Muscle layer of duodenum (tissue), 2 donors: ENCODE measurements at regions not wholly inside any gene's neighbourhood (a gene's known extent, or its start where the extent isn't known, plus 50 kb on each side); places are given as distances from the start of the nearest gene placed in this dataset.
A peak's percentile ranks its signal among the peaks of the same experiment; 100 is the strongest.

Source experiments
- H3K27ac ChIP-seq: one replicate; pipeline ENCODE4 v1.7.0; 2013; ENCODE audit warnings: mild to moderate bottlenecking, low read length
- H3K27me3 ChIP-seq: one replicate; pipeline ENCODE4 v1.7.0; 2013; ENCODE audit warnings: low read depth, mild to moderate bottlenecking, control low read depth, low read length
- H3K36me3 ChIP-seq, 2 donors: one replicate each; pipeline ENCODE4 v1.7.0; 2013; ENCODE audit warnings: low read length in 2 of 2, control low read depth in 1 of 2, mild to moderate bottlenecking in 1 of 2; ENCODE audit not compliant: insufficient read depth in 2 of 2, control insufficient read depth in 1 of 2
- H3K4me1 ChIP-seq, 2 donors: one replicate each; pipeline ENCODE4 v1.7.0; 2013; ENCODE audit warnings: low read length in 2 of 2, mild to moderate bottlenecking in 2 of 2, control low read depth in 1 of 2, moderate library complexity in 1 of 2; ENCODE audit not compliant: insufficient read depth in 2 of 2, control insufficient read depth in 1 of 2
- H3K4me3 ChIP-seq, 2 donors: one replicate each; pipeline ENCODE4 v1.7.0; 2013; ENCODE audit warnings: low read length in 2 of 2, low read depth in 1 of 2, mild to moderate bottlenecking in 1 of 2
- H3K9me3 ChIP-seq, 2 donors: one replicate each; pipeline ENCODE4 v1.7.0; 2013; ENCODE audit warnings: low read length in 2 of 2, control low read depth in 1 of 2, mild to moderate bottlenecking in 1 of 2; ENCODE audit not compliant: control insufficient read depth in 1 of 2
- donor health status: healthy.

- H3K36me3 ChIP-seq: no peaks in the 10 kb centered on the region
- no peak overlapping the region for H3K27ac ChIP-seq
- no peaks in the 10 kb centered on the region for H3K27me3 ChIP-seq
- no peaks in the 10 kb centered on the region for H3K4me1 ChIP-seq
- H3K9me3 ChIP-seq: no peaks in the 10 kb centered on the region
- H3K4me3 ChIP-seq: no peak overlapping the region
These were observed 238.4 kb downstream of the MEIS1 start for GRCh38 chr2:66673286-66673685.

- Histone ChIP-seq H3K36me3 (no peaks in the 10 kb centered on the region), H3K4me1 (no peaks in the 10 kb centered on the region), H3K27ac (no peak overlapping the region), H3K9me3 (no peaks in the 10 kb centered on the region), H3K27me3 (no peaks in the 10 kb centered on the region), H3K4me3 (no peak overlapping the region)
These were observed 239.2 kb downstream of the MEIS1 start for GRCh38 chr2:66674087-66674486.

- Histone ChIP-seq H3K9me3 (no peaks in the 10 kb centered on the region), H3K4me3 (no peak overlapping the region), H3K27me3 (no peaks in the 10 kb centered on the region), H3K4me1 (no peaks in the 10 kb centered on the region), H3K36me3 (no peaks in the 10 kb centered on the region), H3K27ac (no peak overlapping the region)
These were observed 240.7 kb downstream of the MEIS1 start for GRCh38 chr2:66675591-66675990.

GRCh38 chr2:66679442-66679841 lies 244.5 kb downstream of the MEIS1 start:
- Histone ChIP-seq H3K27ac (no peak overlapping the region), H3K9me3 (no peaks in the 10 kb centered on the region), H3K4me3 (no peak overlapping the region), H3K4me1 (no peaks in the 10 kb centered on the region), H3K27me3 (no peaks in the 10 kb centered on the region), H3K36me3 (no peaks in the 10 kb centered on the region)

GRCh38 chr2:66682476-66682875 lies 247.6 kb downstream of the MEIS1 start:
- no peak overlapping the region for H3K27ac ChIP-seq
- no peak overlapping the region for H3K4me3 ChIP-seq
- no peaks in the 10 kb centered on the region for H3K9me3 ChIP-seq
- H3K4me1 ChIP-seq: no peaks in the 10 kb centered on the region
- H3K36me3 ChIP-seq: no peaks in the 10 kb centered on the region
- no peaks in the 10 kb centered on the region for H3K27me3 ChIP-seq

- no peak overlapping the region for H3K4me3 ChIP-seq
- no peaks in the 10 kb centered on the region for H3K36me3 ChIP-seq
- H3K27me3 ChIP-seq: no peaks in the 10 kb centered on the region
- H3K4me1 ChIP-seq: no peaks in the 10 kb centered on the region
- no peak overlapping the region for H3K27ac ChIP-seq
- H3K9me3 ChIP-seq: no peaks in the 10 kb centered on the region
These were observed 248.1 kb downstream of the MEIS1 start for GRCh38 chr2:66683064-66683463.

GRCh38 chr2:66683599-66683998 lies 248.7 kb downstream of the MEIS1 start:
- Histone ChIP-seq H3K4me1 (no peaks in the 10 kb centered on the region), H3K4me3 (no peak overlapping the region), H3K36me3 (no peaks in the 10 kb centered on the region), H3K27me3 (no peaks in the 10 kb centered on the region), H3K9me3 (no peaks in the 10 kb centered on the region), H3K27ac (no peak overlapping the region)

GRCh38 chr2:66684289-66684688 lies 249.4 kb downstream of the MEIS1 start:
- Histone ChIP-seq H3K4me1 (no peaks in the 10 kb centered on the region), H3K27ac (no peak overlapping the region)

GRCh38 chr2:66686755-66687154 lies 251.8 kb downstream of the MEIS1 start:
- no peak overlapping the region for H3K4me3 ChIP-seq
- H3K27me3 ChIP-seq: no peaks in the 10 kb centered on the region
- no peak overlapping the region for H3K27ac ChIP-seq
- H3K9me3 ChIP-seq: no peaks in the 10 kb centered on the region
- no peaks in the 10 kb centered on the region for H3K4me1 ChIP-seq
- H3K36me3 ChIP-seq: no peaks in the 10 kb centered on the region

More at GRCh38 chr2:66684289-66684688, 249.4 kb downstream of the MEIS1 start:
- H3K9me3 ChIP-seq: no peaks in the 10 kb centered on the region
- H3K36me3 ChIP-seq: no peaks in the 10 kb centered on the region
- no peaks in the 10 kb centered on the region for H3K27me3 ChIP-seq
- no peak overlapping the region for H3K4me3 ChIP-seq

GRCh38 chr2:66688951-66689350 lies 254.0 kb downstream of the MEIS1 start:
- Histone ChIP-seq H3K4me1 (no peaks in the 10 kb centered on the region), H3K36me3 (no peaks in the 10 kb centered on the region), H3K27ac (peak overlapping the region; percentile 62), H3K4me3 (peak overlapping the region in 1 of 2 donors; percentile 6), H3K9me3 (no peaks in the 10 kb centered on the region), H3K27me3 (no peaks in the 10 kb centered on the region)

GRCh38 chr2:66689456-66690051 lies 254.6 kb downstream of the MEIS1 start:
- Histone ChIP-seq H3K36me3 (no peaks in the 10 kb centered on the region), H3K9me3 (no peaks in the 10 kb centered on the region), H3K27me3 (no peaks in the 10 kb centered on the region), H3K4me3 (peak overlapping the region in 1 of 2 donors; percentile 6), H3K27ac (peak overlapping the region; percentile 62), H3K4me1 (no peaks in the 10 kb centered on the region)
